ENCODE measurements at regions not wholly inside any gene's neighbourhood (a gene's known extent, or its start where the extent isn't known, plus 50 kb on each side); places are given as distances from the start of the nearest gene placed in this dataset.
"Not testable (repeated sequence)": the region's sequence is repeated elsewhere in the genome, so short reads cannot be mapped to it uniquely, and the experiment has no call there.

GRCh38 chr15:24835301-24835700, 119.5 kb upstream of the SNRPN start:
- DNase-seq (ENCODE audit: low read depth in 2 of 2): no peak

DNA sequence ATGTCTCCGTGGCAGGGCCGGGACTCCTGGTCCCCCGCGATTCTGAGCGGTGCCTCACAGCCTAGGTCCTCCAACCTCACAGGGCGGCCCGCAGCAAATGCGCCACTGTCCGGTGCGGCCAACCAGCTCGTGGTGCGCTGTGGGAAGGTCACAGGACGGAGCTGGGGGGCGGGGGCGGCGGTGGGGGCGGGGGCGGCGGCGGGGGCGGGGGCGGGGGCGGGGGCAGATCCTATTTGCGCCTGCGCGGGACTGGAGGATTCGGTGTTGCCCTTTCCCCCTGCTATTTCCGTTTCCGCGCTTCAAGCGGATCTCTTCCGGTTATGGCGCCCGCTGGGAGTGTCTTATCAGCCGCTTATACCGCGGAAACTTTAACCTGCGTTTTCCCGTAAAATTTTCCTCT, 106.7 kb upstream of the SNRPN start:
- DNase-seq (ENCODE audit: low read depth in 2 of 2): no peak

DNA sequence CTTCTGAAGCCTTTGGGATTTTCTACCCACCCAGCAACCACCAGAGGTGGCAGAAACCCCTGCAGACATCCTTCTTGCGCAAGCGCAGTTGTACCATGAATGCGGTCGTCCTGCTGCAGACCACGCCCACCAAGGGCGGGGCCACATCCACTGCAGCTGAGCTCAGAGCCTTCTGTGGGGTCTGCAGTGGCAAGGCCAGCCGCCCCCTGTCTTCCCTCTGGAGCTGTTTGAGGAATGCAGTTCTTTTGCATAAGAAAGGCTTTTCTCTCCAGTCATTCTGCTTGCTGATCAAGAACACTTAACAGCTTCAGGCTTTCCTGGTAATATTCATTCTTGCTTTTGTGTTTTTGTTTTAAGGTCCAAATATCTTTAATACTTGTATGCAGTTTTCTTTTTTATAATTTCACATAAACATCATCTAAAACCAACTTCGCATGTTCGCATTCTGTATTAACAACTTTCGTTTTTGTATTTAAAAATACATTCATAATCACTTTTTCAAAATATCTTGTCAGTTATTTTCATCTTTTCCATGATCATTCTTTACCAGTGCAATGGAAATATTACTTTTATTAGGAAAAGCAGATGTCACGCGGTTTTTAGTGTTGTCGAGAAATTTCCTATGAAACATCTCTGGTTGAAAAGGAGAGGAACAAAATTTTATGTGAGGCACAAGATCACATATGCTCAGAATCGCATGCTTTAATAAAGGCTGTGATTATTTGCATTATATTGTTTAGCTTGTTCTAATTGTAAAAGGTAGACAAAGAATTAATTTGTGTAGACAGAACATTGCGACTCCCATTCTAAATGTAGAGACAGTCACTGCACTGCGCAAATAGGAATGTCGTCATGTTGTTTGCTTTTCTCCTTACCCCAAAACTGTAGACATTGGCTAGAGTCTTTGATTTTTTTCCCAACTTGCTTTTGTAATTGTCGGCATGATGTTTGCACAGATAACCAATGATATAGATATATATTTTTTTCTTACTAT, 98.1 kb upstream of the SNRPN start:
- DNase-seq (ENCODE audit: low read depth in 2 of 2): no peak

DNA sequence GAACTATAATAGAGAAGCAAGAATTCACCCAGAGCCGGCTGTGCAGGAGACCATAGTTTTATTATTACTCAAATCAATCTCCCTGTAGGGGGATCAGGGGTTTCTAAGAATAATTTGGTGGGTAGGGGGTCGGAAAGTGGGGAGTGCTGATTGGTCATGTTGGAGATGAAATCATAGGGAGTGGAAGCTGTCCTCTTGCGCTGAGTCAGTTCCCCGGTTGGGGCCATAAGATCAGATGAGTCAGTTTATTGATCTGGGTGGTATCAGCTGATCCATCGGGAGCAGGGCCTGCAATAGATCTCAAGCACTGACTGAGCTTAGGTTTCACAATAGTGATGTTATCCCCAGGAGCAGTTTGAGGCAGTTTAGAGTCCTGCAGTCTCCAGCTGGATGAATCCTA, 97.0 kb upstream of the SNRPN start:
- no peak for DNase-seq (ENCODE audit: low read depth in 2 of 2)

DNA sequence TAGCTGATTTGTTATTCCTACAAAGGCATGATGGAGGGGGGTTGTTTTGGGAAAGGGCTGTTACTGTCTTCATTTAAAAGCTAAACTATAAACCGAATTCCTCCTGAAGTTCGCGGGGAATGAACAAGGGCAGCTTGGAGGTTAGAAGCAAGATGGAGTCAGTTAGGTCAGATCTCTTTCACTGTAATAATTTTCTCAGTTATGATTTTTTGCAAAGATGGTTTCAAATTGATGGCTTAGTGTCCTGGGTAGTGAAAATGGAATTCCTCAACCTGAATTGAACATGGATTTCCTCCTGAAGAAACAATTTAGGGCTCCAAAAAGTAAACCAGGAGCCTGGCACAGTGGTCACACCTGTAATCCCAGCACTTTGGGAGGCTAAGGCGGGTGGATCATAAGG, 96.6 kb upstream of the SNRPN start:
- DNase-seq (ENCODE audit: low read depth in 2 of 2): not testable (repeated sequence)

DNA sequence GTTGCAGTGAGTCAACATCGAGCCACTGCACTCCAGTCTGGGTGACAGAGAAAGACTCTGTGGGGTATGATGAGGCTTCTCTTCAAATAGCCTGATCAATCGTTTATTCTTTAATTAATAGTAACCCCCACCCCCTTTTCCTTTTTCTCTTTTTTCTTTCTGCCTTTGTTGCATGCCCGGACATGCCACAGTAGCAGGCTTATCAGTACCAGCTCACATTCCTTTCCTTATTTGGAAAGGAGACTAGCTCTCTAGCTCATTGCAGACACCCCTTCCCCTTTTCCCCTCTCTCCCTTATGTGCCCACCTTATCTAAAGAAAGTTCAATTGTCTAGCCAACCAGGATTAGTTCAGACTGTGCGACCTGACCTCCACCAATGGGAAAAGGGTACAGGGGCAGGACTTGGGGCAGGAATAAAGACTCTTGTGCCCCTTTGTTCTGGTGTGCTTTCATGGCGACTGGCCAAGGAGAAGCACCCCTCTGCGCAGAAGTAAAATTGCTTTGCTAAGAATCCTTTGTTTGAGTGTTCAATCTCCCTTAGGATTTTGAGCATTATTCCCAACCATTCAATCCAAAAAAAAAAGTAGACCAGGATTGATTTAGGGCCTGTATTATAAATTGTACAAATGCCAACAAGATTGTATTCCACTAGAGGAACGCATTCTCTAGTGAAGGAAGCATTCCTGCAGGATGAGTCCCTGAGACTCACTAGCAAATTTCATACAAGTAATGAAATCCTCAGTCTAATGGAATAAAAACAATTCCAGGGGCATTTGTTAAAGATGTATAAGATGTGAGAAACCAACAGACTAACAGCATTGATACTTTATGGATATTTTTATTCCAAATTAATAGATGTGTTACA, 95.8 kb upstream of the SNRPN start:
- no peak for DNase-seq (ENCODE audit: low read depth in 2 of 2)

GRCh38 chr15:24861014-24861690, 93.6 kb upstream of the SNRPN start:
- DNase-seq (ENCODE audit: low read depth in 2 of 2): no peak

DNA sequence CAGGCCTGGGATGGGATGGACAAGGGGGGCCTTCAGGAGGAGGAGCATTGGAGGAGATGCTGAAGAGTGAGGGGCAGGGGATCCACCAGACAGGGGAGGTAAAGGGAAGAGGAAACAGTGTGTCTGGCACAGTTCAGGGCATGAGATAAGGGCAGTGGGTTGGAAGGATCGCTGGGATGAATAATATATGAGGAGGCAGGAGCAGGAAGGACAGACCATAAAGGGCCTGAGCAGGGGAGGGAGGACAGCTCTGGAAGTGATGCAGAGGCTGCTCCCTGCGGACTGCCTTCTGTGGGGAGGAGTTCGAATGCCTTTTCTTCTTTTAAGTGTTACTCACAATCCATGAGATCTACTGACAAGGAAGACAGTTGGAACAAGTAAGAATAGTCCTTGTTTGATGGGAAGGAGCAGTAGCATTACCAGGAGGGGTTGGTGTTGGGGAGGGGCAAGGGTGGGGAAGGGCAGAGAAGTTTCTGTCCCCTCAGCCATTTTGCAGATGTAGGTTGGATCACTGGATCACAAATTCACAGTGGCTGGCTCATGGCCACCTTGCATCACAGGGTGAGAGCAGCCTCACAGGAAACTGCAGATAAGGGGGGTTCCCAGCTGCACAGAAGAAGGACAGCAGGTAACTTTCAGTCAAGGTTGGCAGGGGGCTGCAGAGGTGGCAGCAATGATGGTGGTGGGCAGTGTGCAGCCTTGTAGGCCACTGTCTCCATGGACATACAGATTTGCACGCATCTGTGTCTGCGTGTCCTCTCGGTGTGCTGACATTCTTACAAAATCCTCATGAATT, 91.9 kb upstream of the SNRPN start:
- DNase-seq (ENCODE audit: low read depth in 2 of 2): no peak

- no peak for DNase-seq (ENCODE audit: low read depth in 2 of 2)
These were observed 89.5 kb upstream of the SNRPN start for GRCh38 chr15:24865303-24865702.

DNA sequence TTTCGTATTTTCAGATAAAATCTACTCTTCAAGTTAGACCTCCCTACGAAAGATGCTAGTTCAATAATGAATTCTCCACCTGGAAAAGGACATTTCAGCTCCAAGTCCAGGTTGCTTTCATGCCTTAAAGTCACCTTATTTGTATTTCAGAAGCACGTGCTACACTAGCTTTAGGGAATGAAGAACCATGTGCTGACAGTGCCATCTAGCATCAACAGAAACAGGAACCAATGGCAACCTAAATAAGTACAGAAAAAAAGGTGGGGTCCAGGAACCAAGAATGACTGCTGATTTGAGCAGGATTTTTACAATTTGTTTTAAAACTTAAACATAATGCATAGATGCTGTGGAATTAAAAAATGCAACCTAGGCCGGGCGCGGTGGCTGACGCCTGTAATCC, 77.6 kb upstream of the SNRPN start:
- no peak for DNase-seq (ENCODE audit: low read depth in 2 of 2)

- no peak for DNase-seq (ENCODE audit: low read depth in 2 of 2)
These were observed 76.6 kb upstream of the SNRPN start for GRCh38 chr15:24878153-24878552.

DNA sequence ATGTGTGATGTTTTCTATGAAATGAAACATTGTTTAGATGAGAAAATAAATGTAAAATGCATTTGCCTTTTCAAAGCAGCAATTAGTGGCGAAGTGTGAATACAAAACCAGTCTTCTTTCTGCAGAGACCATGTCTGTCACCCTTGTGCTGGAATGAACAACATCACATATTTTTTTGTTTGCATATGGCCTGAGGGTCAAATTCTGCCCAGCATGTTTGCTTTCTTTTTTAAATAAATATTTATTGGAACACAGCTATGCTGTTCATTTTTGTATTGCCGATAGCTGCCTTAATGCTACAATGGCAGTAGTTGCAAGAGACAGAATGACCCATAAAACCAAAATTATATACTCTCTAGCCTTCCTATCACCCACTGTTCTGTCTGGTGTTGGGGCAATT, 75.3 kb upstream of the SNRPN start:
- no peak for DNase-seq (ENCODE audit: low read depth in 2 of 2)

GRCh38 chr15:24880663-24881062, 74.1 kb upstream of the SNRPN start:
- DNase-seq (ENCODE audit: low read depth in 2 of 2): no peak

DNA sequence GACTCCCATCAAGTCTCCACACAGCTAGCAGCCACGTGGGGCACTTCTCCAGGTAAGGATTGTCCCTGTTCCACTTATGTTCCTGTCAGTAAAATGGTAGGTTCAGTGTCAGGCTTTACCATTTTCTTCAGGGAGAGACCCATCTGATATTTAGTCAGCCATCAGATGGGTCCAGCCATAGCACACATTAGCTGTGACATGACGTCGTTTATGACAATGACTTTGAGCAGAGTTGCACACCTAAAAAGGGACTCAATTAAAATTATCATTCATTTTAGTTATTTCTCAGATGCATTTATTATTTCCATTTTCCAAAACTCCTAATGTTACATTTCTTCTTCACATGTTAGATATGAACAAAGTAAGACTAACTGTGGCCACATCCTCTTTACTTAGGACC, 68.2 kb upstream of the SNRPN start:
- DNase-seq (ENCODE audit: low read depth in 2 of 2): no peak

DNA sequence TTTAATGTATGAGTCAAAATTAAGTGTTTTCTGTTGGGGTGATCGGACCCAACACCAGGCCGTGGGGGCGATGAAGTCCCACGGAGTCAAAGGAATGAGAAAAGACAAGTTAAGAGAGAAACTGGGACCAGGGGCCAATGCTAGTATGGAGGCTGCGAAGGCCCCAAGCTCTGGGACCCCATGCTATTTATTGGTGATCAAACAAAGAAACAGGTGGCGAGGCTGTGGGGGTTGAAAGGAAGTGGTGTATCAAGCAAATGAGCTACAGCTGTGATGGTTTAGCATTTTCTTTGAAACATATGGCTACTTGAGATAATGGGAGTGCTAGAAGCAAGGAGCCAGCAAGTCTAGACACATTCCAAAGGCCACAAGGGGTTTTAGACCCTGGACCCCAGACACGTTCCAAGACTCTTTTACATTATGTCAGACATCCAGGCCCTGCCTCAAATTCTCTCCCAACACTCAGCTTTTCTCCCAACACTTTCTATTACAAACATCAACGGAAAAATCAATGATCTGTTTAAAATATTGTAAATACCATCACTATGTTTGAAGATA, 56.0 kb upstream of the SNRPN start:
- DNase-seq (ENCODE audit: low read depth in 2 of 2): no peak

DNA sequence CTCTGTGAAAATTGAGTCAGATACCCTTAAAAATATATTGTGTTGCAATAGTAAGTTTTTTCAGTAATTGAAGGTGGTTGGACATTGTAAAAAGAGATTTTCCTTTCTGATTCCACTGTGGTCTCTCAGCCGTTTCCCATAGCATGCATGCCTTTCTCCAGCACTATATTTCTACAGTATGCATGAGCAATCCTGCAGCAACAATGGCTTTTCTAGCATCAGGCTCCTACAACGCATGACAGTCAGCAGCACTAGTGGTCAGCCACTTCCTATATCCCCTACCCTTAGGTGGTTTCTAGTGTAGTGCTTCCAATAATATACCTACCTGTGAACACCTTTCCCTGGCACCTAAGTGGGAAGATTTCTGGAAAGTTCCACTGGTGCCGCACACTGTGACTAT, 55.4 kb upstream of the SNRPN start:
- no peak for DNase-seq (ENCODE audit: low read depth in 2 of 2)

DNA sequence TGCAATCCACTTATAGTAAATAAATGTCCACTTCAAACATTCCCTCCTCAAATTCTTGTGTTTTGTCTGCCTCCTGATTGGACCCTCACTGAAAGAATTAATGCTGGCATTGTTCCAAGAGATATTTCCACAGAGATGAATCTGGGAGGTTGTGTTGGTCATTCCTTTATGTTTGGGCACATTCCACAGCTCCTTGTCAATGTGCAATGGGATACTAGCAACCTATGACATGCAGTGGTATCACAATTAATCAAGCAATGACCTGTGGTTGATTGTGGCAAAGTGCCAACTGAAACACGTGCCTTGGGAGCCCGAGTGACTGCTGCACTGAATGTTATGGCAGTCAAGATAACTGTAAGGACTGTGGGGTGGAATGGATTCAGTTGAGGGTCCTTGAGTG, 55.0 kb upstream of the SNRPN start:
- DNase-seq (ENCODE audit: low read depth in 2 of 2): no peak

- DNase-seq (ENCODE audit: low read depth in 2 of 2): no peak
These were observed 53.4 kb upstream of the SNRPN start for GRCh38 chr15:24901409-24901808.

All from stimulated activated CD4-positive, alpha-beta T cell treated with anti-CD3 and anti-CD28 coated beads, Interleukin-4, amount 100 ng/mL, for 48 hours (primary cell).